22Rv1 (cell line): ENCODE measurements at regions not wholly inside any gene's neighbourhood (a gene's known extent, or its start where the extent isn't known, plus 50 kb on each side); places are given as distances from the start of the nearest gene placed in this dataset.

Experiments used
- CTCF ChIP-seq: fragments of 450-650 bp; IDR thresholded peaks from 2 replicates; pipeline ENCODE4 v1.5.1; 2017; ENCODE audit warnings: mild to moderate bottlenecking
- ZFX ChIP-seq: fragments of 450-650 bp; IDR thresholded peaks from 2 replicates; pipeline ENCODE4 v1.6.1; 2017; ENCODE audit warnings: antibody characterized with exemption, borderline replicate concordance

GRCh38 chr5:40071870-40072269 lies 607.8 kb upstream of the PTGER4 start:
- TF ChIP-seq CTCF (no peak), ZFX (no peak)
